Left kidney (tissue), 1 donor: ENCODE measurements at regions not wholly inside any gene's neighbourhood (a gene's known extent, or its start where the extent isn't known, plus 50 kb on each side); places are given as distances from the start of the nearest gene placed in this dataset.

ENCODE experiments used
- DNase-seq: peaks from one replicate; pipeline ENCODE4 v3.0.0-alpha.2; 2013

DNA sequence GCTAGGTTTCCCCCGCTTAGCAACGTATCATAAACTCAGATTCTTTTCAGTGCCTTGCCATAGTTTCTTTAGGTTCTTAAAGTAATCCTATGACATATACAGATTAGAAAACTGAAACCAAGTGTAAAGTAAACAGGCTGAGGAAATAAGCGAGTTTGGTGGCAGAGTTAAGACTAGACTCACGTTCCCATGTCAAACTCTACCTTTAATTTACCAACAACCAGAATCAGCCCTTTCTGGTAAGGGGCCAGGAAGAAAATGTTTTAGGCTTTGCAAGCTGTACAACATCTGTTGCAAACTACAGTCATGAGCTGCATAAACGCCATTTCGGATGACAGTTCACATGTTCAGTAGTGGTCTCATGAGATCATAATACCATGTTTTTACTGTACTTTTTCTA is 128.0 kb upstream of the PRICKLE2 start:
- DNase-seq = no peak

DNA sequence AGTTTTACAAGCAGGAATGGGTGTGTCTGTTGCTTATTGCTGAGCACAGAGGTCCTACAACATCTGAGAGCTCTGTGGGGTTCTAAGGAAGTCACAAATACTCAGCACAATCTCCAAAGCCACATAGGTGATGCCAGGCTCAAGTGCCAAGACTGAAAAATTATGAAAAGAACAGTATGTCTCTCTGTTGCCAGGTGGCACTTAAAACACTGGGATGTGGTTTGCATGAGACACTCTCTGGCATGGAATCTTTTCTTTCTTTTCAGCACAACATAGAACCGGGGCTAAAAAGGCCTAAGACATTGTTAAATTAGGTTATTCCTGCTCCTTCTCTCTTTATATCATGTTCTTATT is 127.3 kb upstream of the PRICKLE2 start:
- DNase-seq = no peak

DNA sequence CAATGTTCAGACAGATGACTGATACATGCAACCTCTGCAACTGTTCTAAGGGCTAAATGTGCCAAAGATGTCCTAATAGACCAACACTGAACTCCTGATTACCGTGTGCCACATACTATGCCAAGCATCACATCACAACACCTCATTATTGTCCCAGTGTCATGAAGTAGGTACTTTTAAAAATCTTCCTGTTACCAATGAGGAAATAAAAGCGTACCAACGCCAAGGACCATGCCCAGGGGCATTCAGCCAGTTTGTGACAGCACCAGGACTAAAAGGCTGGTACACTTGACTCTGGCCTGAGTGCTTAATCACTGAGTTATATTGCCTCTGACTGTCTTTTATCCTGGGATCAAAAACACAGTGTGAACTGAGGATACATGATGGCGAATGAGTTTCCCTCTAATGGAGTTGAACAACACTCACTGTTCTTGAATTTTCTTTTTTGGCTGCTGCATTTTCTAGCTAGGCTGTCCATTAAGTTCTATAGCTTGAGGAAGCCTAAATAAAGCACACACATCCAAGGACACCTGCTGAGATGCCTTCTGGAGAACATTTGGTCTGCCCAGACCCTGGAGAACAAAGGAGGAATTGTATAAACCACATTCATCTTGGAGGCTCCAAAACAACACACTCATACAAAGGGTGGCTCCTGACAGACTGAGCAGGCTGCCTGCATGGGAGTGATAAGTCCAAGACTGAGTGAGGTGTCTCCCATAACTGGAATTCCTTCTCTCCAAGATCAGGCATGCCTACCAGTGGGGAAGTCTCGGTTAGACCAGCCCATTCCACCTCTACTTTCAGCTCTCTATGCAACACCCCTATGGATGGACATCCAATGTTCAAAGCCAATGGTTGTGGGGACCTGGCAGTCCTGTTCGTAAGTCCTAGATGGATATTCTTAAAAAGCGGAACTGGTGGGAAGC is 126.7 kb upstream of the PRICKLE2 start:
- DNase-seq = no peak

DNA sequence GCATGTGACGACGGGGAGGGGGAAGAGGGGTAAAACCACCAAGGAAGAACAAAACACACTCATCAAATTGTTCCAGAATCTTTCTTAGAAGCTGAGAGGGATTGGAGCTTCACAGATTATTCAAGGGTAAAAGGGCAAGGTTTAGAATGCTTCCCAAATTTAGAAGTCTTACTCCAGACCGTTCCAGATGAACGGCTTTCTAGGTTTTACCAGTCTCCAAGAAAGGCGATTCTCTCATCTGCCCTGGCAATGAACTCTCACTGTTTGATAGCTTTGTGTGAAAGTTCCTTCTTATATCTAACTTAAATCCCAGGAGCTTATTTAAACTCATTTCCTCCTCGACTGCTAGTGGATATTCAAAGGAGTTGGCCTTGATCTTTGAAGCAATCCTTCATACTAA is 124.3 kb upstream of the PRICKLE2 start:
- DNase-seq = no peak

DNA sequence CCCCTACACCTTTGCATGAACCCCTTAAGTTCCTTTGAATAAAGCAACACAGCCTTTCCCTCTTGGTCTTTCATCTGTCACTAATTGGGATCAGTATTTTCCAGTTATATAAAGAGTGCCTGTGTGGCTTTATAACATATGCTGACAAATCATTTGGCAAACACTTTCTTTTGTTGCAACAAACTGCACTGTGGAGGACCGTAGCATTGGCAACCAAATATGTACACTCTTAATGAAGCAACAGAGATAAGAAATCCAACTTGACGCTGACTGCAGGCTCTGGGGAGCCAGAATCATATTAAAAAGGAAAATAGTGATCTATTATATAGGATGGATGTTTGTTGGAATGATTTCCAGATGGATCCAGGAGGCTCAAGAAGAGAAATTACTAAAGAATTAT is 120.1 kb upstream of the PRICKLE2 start:
- DNase-seq = no peak

DNA sequence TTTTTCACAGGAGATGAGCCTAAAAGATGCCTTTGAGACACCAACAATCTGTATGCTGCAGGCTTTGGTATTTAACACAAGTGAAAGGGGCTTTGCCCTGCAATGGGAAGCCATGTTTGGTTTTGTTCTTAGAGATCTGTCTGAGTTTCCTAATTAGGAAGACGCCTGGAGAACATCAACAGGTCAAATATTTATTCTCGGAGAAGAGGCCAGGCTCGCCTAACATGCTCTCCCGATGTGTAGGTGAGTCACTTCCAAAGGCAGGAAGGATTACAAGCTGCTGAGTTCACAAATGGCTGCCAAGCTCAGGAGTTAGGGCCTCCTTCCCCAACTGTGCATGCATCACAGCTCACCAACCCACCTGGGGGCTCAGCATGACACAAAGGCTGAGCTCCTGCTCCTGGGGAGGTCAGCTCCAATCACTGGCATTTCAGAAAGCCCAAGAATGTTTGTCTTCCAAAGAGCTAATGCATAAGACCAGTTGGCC is 119.5 kb upstream of the PRICKLE2 start:
- DNase-seq = no peak

DNA sequence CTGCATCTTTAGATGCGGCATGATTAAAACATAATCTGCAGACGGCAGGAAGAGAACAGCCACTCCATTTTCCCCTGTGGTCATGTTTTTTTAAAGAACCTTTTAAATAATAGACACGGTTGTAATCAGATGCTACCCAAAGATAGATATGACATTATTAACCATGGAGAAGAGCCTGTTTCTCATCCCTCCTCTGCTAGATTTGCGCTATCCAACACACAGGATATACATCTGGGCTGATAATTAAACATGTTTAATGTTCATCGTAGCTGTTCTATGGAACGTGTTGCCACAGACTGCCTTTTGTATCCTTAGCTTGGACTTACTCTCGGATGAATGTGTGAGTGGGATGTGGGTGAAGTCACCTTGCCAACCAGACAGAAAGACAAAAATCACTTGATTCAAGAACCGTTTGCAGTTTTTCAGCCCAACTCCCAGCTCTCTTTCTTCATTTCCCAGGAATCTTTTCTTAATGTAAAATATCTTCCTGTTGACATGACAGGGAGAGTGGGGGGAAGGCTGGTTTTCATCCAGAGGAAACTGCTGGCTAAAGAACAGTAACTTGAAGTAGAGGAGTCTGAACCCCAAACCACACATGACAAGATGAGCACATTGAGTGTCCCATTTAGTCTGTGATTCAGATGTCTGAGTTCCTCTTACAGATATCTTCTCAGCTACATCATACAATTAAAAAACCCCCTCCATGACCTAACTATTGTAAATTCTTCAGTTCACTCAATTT is 118.6 kb upstream of the PRICKLE2 start:
- no peak for DNase-seq

DNA sequence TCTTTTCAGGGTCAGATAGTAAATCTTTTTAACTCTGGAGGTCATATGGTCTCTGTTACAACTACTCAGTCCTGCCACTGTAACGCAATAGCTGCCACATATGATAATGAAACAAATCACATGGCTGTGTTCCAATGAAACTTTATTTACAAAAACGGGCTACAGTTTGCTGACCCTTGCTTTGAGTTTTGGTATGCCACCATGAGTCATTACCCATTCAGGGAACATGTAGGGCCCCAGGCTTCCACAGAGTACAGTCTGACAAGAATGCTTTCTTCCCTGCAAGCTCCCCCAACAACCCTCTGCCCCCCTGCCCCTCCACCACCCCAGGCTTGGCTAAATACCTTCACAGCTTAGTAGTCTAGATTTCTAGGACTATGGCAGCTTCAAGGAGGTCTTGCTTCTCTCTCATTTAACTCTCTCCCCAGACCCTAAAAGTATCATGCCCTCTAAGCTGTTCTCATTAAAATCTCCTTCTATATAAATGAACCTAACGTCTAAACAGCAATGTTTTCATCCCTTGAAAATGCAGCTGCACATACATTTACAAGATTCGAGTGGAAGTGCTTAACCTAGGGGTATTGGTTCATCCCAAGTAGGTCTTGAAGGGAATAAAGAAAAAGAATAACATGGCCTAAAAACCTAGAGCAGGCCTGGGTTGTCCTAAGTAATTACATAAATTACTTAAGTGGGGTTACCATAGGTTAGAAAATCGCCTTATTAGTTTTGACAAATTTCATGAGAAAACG is 117.8 kb upstream of the PRICKLE2 start:
- no peak for DNase-seq

DNA sequence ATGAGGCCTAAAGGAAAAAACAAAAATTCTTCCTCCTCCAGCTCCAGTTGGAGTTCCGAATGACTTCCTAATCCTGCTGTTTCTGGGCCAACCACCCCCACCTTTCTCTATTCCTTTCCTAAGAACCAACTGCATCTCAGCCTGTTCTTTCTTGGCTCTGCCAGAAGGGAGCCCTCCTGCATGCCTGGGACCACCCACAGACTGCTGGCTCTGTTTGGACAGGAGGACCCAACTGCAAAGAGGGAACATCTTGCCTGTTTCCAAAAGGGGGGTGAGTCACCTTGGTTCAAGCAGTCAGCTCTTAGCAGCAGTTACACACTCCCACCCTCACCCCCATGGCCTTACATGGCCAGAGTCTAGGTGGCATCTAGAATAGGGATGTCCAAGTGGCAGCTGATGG is 116.0 kb upstream of the PRICKLE2 start:
- DNase-seq = no peak

DNA sequence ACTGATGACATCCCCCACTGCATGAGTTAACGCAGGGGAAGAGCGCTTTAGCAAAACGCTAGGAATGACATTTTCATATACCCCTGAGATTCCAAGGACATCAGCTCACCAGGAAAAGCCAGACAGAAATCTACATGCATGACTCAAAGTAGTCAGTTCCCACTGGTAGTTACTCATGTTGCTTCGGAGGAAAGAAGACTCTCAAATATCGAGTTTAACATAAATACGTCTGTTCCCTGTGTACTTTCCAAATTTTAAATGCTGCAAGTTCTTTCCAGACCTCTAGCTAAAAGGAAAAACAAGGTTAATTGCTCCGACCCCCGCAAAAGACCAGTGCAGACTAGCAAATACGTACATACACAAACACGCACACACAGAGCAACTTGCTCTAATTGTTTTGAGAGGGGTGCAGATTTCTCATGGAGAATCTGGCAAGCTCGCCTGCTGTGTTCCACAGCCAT is 115.4 kb upstream of the PRICKLE2 start:
- no peak for DNase-seq

DNA sequence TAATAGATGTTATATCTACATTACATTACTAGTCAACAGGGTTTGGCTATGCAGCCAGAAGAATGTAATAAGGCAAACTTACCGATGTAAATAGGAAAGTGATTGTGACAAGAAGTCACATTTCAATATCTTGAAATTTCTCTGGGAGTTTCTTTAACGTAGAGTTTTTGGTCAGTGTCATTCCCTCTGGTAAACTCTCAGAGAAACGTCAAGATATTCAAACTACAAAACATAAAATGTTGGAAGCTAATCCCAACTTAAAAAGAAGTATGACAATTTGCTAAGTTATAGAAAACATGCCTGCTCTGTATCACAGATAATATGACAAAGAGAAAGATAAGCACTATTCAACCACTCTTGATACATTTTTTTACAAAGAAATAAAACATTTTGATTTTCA is 111.2 kb upstream of the PRICKLE2 start:
- no peak for DNase-seq

DNA sequence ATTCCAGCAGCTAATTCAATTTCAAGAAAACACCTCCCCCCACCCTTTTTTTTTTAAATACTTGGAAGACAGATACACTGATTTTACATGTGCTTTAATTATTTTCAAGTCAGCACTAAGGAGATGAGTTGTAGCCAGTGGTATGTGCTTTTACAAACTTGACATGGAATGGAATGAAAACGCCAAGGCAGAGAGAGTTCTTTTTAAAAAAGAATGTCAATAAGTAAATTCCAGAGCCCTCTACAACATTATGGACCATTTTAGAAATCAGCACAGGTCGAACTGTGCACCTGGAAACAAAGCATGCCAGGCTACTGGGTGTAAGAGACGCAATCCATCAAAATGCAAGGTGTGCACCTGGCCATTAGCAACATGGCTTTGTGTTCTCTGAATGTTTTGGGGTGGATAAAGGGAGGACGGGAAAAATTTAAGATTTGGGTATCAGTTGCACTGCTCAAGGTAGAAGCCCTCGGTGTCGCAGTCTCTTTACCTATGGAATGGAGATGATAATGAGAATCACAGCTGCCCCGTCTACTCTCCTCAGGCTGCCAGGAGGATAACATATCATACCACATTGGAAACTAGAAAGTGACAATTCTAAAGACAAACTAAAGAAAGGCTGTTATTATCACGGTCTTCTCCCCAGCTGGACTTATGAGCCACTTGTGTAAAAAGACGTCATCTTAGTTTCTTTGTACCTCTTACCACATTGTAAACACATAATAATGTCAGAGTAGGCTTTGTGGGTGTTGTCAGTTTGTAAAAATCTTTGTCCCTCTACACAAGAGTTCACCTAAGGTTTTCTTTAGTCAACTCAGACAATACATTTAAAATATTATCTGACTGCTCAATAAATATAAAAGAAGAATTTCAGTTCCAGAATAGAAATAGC is 107.4 kb upstream of the PRICKLE2 start:
- DNase-seq = no peak

DNA sequence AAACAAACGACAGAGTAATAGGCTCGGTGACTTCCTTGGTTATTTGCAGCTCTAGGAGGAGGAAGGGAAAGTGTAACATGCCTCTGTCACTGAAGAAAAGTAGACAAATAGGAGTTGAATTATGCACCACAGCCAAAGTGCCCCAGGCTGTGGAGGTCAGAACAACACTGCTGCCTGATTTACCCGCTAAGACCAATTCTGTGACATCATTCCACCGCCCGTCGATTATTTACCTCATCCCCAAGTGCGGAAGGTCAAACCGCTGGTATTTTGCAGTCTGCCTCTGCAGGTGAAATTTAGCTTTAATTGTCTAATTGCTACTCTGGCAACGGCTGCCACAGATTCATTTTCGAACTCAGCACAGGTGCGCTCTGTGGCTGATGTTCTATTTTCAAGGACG is 106.3 kb upstream of the PRICKLE2 start:
- DNase-seq = no peak

DNA sequence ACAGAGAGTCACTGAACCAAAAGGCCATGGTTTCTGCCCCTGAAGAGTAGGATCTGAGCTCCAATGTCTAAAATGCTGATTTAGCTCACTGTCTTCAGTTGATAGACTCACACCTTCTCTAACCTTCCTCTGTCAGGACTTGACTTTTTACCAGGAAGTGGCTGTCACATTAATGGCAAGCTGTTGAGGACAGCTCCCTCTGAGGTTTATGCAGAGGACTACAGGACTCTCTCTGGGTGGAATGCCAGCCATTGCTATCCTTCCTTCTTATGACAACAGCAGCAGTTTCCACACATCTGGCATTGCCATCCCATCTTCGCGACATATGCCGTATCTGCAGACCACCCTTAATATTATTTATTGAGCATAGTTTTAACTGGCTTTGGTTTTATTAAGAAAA is 103.8 kb upstream of the PRICKLE2 start:
- no peak for DNase-seq

DNA sequence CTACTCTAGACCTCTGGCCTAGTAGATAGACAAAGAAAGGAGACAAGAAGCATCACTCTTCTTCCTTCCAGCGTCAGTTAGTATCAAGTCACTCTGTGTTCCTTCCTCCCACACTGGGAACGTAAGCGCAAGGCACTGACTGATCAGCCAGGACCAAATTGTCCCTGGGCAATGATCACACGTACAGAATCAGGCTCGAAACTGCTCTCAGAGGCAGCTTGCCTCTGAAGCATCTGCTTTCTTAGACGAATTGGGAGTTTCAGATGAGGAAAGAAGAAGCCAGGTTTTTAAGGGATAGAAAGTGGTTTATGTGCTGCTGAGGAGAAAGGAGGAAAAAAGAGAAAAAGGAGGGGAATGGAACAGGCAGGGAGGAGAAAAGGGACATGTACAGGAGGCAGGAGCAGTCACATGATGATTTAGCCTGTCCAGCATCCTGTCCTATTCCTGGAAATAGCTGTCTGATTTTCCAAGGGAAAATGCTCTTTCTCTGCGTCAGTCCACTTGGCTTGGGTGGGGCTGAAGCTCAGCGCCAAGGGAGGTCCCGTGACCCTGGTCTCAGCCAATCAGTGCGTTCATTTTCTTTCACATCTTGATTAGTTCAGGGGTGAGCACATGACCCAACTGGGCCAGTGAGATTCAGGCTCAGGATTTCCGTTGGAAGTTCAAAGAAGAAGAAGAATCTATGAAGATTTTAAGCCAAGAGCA is 102.0 kb upstream of the PRICKLE2 start:
- DNase-seq = no peak

DNA sequence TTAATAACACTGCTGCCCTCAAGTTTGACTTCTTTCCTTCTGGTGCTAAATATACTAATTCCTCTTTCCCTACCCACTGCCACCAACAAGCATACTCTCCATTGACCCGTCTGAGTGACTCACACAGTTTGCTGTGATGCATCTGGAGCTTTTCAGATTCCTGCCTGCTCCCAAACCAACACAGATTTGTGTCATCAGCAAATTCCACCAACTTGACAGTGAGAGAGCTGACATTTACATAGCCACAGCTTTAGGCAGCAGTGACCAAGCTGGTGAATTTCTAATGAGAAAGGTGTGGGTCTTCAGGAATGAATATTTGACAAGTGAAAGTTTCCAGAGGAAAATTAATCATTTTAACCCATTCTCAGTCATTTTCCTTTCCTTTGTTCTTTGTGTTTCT is 96.5 kb upstream of the PRICKLE2 start:
- DNase-seq = no peak

DNA sequence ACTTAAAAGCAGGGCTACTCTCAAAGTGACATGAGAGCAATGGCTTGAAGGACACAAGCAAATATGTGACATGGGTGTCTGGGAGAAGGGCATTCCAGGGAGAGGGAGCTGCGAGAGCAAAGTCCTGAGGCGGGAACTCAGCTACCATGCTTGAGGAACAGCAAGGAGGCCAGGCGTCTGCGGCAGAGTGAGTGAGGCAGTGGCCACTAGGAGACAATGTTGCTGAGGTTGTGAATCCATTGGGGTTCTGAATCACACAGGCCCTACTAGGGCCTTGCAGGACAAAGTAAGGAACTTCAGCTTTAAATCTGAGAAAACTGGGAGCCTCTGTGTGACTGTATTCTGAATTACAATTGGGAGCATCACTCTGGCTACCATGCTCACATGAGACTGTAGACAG is 94.1 kb upstream of the PRICKLE2 start:
- no peak for DNase-seq

DNA sequence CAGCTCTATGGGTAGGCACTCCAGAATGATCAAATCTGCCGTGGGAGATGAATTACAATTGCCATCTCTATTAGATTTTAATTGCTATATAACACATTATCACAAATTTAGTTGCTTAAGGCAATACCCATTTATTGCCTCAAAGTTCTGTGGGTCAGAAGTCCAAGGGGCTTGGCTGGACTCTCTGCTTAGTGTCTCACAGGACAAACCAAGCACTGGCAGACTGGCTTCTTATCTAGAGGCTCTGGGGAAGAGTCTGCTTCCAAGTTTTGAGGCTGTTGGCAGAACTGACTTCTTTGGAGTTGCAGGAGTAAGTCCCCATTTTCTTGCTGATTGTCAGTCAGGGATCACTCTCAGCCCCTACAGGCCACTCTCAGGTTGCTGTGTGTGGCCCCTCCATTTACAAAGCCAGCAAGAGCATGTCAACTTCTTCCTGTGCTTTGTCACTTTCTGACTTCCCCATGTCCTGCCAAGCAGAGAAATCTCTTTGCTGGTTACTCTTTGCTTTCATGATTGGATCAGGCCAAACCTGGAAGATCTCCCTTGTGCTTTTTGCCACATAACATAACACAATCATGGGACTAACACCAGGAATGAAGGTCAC is 93.5 kb upstream of the PRICKLE2 start:
- DNase-seq = no peak

DNA sequence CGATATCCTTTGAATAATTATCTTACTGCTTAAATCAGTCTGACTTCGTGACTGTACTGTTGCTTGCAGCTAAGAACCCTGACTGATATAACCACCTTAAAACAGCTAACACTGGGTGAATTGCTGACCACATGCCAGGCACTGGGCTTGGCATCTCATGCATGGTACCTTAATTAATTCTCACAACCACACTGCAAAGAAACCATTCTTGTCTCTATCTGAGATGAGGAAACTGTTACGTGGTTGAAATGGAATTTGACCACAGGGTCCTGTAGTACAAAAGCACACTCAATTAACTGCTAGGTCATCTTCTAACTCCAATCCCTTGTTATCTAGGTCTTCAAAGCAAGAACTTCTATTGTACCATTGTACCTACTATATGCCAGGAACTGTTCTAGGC is 92.7 kb upstream of the PRICKLE2 start:
- DNase-seq = no peak

DNA sequence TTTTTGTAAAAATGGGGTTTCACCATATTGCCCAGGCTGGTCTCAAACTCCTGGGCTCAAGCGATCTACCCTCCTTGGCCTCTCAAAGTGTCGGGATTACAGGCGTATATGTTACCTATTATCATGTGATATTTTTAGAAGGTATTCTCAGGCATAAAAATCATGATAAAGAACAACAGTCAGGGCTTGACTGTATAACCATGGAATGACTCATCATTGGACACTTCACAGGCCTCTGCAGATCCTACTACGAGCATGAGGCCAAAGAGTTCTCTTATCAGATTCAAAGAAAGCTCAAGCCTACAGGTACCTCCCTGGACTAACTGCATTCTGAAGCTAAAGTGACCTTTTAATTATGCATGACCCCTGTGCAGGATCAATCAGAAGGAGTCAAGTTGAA is 91.7 kb upstream of the PRICKLE2 start:
- no peak for DNase-seq
